Choroid plexus epithelial cell (primary cell): ENCODE measurements at regions not wholly inside any gene's neighbourhood (a gene's known extent, or its start where the extent isn't known, plus 50 kb on each side); places are given as distances from the start of the nearest gene placed in this dataset.

Source experiments
- DNase-seq: peaks from one replicate; pipeline ENCODE4 v3.0.0-alpha.2; 2010; ENCODE audit warnings: low read depth
- H3K4me3 ChIP-seq: 2 replicates; pipeline ENCODE4 v1.5.1; 2011; ENCODE audit warnings: low read depth, mild to moderate bottlenecking, control low read depth, low read length, moderate library complexity
- TF ChIP-seq, protein P1 (sequence below): conservative IDR thresholded peaks from 2 replicates; pipeline ENCODE4 v1.5.1; 2011; ENCODE audit warnings: low read depth, mild to moderate bottlenecking, control low read depth, inconsistent platforms, low read length, moderate library complexity

DNA sequence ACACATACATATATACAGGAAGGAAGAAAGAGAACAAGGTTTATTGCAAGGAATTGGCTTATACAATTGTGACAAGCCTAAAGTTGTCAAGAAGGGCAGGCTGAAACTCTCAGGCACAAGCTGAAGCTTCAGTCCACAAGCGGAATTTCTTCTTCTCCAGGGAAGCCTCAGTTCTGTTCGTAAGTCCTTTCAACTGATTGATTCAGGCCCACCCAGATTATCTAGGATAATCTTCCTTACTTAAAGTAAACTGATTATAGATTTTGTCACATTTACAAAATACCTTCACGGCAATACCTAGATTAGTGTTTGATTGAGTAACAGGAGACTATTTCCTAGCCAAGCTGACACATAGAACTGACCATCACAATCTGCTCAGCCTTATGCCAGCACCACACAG lies 81.5 kb upstream of the TMEM260 start:
- no peak for DNase-seq
- TF ChIP-seq, protein P1, sequence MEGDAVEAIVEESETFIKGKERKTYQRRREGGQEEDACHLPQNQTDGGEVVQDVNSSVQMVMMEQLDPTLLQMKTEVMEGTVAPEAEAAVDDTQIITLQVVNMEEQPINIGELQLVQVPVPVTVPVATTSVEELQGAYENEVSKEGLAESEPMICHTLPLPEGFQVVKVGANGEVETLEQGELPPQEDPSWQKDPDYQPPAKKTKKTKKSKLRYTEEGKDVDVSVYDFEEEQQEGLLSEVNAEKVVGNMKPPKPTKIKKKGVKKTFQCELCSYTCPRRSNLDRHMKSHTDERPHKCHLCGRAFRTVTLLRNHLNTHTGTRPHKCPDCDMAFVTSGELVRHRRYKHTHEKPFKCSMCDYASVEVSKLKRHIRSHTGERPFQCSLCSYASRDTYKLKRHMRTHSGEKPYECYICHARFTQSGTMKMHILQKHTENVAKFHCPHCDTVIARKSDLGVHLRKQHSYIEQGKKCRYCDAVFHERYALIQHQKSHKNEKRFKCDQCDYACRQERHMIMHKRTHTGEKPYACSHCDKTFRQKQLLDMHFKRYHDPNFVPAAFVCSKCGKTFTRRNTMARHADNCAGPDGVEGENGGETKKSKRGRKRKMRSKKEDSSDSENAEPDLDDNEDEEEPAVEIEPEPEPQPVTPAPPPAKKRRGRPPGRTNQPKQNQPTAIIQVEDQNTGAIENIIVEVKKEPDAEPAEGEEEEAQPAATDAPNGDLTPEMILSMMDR = no peak
- no peak overlapping the region for H3K4me3 ChIP-seq

DNA sequence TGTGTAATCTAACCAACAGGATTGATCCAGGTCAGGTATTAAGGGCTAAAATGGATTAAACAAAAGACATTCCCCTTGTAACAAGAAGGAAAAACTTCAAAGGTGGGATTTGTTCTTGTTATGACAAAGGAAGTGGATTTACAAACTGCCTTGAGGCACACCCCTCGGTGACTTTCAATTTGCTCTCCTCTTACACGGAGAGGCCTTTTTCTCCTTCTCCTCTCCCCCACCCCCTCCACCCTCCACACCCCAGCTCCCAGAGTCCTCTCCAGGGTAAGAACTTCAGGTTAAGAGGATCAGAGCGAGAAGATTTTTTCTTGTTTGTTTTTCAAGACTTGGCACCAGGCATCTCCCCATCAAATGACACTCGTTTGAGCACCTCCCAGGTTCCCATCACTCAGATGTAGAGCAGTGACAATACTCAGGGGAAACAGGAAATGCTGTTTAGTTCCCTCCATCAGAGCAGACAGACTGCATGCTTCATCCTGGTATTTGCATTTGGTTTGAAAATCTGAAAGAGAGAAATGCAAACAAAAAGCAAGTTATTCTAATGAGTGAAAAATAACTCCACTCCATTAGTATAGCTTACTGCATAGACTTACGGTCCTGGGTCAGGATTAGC lies 77.6 kb upstream of the TMEM260 start:
- TF ChIP-seq, protein P1 = no peak
- no peak for DNase-seq
- no peak overlapping the region for H3K4me3 ChIP-seq

DNA sequence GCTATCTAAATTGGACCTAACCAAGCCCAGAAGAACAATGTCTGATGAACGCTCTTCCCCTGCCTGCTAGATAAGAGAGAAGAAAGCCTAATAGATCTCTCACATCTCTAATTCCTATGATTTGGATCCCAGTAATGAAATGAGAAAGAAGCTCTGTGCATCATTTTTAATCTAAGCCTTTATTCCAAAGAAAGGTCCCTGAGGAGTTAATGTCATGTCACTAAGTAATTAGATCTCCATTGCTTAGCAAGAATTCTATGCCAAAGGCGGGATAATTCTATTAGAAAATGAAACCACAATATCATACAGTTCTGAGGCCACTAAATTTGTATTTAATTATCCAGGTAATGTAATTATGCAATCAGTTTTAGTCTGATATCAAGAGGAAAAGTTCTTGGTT lies 74.2 kb upstream of the TMEM260 start:
- TF ChIP-seq, protein P1 = no peak
- no peak overlapping the region for H3K4me3 ChIP-seq
- DNase-seq = no peak

DNA sequence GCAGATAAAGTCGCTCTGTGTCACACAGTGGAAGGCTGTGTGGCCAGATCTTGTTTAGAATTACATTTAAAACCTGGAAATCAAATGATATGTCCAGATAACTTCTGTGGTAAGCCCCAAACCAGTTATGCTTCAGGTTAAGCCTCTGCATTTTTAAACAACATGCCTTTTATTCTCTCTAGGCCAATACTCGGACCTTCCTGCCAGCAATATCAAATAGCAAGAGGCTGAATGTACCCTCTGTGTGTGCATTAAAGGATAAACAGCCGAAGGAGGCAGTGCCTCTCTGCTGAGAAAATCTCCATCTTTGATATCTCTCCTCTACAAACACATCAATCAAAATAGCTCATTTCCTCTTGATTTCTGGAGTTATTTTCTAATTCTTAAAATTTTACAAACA lies 67.1 kb upstream of the TMEM260 start:
- DNase-seq = no peak
- no peak overlapping the region for H3K4me3 ChIP-seq
- TF ChIP-seq, protein P1 = no peak

DNA sequence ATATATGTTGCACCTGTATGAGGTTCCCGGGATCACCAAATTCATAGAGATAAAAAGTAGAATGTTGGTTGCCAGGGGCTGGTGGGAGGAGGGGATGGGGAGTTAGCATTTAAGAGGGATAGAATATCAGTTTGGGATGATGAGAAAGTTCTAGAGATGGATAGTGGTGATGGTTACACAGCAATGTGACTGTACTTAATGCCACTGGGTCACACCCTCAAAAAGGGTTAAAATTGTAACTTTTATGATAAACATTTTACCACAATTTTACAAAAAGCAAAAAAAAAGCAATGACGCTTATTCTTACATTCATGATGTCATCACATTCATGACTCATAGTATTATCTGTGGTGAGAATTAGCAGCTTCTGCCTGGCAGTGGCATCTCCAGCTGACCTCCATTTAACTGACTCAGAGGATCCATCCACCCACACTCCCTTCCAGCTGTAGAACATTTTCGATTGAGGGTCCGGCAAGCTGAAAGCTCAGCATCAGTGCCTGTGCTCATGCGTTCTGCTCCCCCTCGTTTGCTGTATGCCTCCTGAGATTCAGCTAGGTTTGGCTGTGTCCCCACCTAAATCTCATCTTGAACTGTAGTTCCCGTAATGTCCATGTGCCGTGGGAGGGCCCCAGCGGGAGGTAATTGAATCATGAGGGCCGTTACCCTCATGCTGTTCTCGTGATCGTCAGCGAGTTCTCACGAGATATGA lies 64.8 kb upstream of the TMEM260 start:
- DNase-seq = peak; percentile 58
- TF ChIP-seq, protein P1 = no peak
- no peak overlapping the region for H3K4me3 ChIP-seq

DNA sequence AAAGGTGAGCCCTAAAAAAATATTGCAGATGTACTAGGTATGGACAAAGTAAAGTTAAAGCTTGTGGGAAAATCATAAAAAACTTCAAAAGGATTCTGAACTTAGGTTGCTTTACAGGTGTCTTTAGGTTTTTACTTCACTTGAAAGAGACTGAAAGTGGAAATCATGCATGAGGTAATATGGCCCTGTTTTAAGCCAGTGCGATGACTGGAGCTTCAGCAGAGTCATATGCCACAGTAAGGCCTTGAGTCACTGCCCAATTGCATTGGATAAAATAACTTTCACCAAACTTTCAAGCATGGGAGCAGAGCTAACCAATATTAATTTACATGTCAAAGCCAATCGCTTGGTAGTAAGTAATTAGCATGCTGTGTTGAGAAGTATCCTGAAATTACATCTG lies 63.9 kb upstream of the TMEM260 start:
- H3K4me3 ChIP-seq = no peak overlapping the region
- no peak for DNase-seq
- TF ChIP-seq, protein P1 = no peak

DNA sequence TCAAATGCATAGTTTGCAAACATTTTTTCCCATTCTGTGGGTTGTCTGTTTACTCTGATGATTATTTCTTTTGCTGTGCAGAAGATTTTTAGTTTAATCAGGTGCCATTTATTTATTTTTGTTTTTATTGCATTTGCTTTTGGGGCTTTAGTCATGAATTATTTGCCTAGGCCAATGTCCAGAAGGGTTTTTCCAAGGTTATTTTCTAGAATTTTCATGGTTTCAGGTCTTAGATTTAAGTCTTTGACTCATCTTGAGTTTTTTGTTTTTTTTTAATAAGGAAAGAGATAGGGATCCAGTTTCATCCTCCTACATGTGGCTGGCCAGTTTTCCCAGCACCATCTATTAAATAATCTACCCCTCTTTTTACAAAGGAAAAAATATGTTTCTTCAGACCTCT lies 57.2 kb upstream of the TMEM260 start:
- no peak overlapping the region for H3K4me3 ChIP-seq
- DNase-seq = no peak
- TF ChIP-seq, protein P1 = no peak
